GM18907 (cell line): ENCODE measurements at regions not wholly inside any gene's neighbourhood (a gene's known extent, or its start where the extent isn't known, plus 50 kb on each side); places are given as distances from the start of the nearest gene placed in this dataset.

ENCODE experiments used
- ATAC-seq: cut with Tn5 transposase; IDR thresholded peaks from one replicate; pipeline ENCODE4 v1.9.1; 2021; ENCODE audit warnings: mild to moderate bottlenecking, moderate library complexity; ENCODE audit not compliant: unreplicated experiment

- no peak for ATAC-seq
These were observed 187.8 kb upstream of the ISX start for GRCh38 chr22:34878171-34878570.

DNA sequence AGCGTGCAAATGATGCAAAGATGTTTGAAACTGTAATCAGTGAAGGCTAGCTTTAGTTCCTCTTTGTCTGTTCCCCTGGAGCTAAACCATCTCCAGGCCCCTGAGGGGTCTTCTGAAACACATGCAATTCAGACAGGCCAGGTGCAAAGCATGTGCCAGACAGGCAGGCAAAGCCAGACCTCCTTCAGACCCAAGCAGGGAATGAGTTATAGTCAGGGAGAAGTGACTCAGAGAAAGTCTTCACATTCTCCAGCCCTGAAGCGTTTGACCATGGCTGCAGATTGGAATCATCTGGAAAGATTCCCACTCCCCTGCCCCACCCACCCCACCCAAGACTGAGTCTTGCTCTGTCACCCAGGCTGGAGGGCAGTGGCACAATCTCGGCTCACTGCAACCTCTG lies 187.0 kb upstream of the ISX start:
- ATAC-seq = no peak

- no peak for ATAC-seq
These were observed 185.3 kb upstream of the ISX start for GRCh38 chr22:34880662-34881061.

DNA sequence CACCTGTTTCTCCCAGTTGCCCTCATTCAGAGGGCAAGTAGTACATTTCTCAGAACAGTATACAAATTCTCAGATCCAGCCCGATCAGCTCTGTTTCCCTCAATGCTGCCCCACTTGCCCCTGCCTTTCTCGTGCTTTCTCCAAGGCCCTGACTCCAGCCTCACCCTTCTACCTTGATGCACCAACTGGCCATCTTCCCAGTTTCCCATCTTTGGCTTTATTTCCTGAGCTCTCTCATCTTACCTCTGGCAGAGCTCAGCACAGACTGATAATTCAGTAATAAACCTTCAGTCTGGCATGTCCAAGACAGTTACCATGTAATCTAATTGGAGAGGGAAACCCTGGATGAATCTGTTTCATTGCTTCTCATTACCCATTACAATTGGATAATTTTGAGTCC lies 184.5 kb upstream of the ISX start:
- no peak for ATAC-seq

GRCh38 chr22:34885852-34886251 lies 180.1 kb upstream of the ISX start:
- ATAC-seq = no peak

DNA sequence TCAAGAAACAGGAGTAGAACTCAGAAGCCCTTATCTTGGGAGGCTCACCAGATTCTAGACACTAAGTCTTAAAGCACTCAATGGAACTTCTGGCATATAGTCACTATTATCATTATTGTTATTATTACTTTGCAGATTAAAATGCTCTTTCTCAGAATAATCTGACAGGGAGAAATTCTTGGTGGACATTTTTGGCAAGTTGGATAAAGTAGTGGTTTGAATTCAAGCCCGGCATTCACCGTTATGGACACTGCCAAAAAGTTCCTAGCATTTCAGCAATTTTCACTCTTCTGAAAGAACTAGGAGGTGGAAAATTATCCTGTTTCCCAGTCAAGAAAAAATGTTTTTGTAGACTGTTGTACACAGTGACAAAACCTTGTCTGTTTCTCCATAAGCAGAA lies 179.6 kb upstream of the ISX start:
- no peak for ATAC-seq

DNA sequence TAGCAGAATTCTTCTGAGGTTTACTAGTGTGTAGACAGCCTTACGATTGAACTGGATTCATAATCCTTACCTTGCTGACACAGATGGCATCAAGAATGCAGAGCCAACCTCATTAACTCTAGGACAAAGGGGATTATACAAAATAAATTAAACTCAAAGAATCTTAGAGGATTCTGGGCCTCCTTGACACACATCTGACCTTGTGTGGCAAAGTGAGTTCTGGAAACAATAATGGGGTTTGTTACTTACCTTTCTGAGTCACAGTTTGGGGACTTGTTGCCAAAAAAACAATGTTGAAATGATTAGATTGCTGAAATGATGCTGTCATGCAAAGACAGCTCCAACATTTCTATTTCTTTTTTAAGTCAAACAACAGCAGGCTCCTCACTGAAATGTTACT lies 179.1 kb upstream of the ISX start:
- ATAC-seq = no peak

DNA sequence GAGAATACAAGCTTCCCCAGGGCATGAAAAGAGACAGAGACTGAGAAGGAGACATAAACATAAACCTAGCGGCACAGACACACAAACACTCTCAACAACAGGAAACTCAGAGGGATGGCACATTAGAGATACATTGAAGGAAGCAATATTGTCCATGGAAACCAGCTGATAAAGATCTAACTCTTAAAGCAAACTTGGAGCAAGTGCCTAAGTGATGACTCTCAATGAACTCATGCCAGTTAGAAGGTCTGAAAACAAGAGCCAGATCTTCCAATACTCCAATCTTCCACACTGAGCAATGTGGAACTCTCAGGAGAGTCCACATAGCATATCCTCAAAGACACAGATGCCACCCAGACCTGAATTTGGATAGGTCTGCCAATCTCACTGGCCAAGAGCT lies 168.8 kb upstream of the ISX start:
- no peak for ATAC-seq

GRCh38 chr22:34902335-34902734 lies 163.6 kb upstream of the ISX start:
- ATAC-seq = no peak

DNA sequence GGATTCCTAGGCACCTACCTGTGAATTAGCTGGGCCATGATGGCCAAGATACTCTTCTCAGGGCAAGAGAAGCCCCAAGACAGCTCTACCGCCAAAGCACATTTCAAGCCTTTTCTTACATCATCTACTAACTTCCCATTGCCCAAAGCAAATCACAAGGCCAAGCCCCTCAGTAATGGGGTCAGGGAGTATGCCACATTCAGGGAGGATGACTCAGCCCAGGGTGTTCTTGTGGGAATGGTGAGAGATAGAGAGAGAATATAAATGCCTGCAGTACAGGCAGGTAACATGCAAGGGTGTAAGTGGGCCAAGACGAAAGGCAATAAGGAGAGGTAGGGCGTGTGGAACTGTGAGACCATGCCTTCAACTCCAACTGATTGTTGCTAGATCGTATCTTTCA lies 162.5 kb upstream of the ISX start:
- ATAC-seq = no peak

DNA sequence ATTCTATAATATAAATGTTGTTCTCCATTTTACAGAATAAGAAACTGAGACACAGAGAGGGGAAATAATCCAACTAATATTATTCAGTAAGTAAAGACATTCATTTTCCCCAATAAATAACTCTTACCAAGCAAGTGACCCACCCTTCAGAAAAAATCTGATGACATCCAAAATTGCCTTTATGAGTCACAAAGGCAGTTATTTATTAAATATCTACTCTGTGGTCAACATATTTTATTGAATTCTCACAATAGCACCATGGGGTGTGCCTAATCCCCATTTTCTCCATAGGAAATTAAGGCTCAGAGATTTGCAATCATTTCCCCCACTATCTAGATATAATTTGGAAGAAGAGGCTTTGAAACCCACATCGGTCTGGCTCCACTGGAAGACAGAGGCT lies 161.5 kb upstream of the ISX start:
- ATAC-seq = no peak

- no peak for ATAC-seq
These were observed 152.1 kb upstream of the ISX start for GRCh38 chr22:34913826-34914225.

DNA sequence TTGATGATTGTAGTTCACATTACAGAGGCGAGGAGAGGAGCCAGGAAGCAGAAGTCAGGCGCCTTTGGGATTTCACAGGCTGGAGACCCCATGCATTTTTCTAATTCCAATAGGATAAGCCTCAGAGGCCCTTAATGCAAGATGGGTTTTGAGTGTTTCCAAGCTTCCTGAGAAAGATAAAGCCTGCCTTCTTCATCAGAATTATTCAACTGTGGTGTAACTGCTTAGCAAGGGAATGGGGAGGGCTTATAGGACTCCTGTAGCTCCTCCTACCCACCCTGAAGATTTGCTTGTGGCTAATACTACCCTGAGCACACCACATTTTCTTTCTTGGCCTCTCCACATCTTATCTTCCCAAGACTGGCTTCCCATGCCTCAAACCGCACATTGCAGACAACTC lies 151.1 kb upstream of the ISX start:
- no peak for ATAC-seq

DNA sequence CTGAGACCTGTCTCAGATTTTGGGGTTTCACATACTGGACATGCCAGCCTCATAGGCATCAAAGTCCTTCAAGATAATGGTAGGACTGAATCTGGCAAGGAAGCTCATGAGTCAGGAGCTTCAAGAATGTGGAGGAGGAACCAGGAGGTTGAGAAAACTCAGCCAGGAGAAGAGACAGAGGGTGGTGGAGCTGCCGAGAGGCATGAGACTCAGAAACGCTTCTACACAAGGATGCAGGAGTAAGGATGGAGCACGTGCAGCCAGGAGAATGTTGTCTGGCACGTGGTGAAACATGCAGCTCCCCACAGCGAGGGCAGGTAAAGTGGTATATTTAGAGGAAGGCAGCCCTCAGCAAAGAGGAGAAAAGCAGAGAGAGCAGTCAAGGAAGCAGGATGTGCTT lies 148.7 kb upstream of the ISX start:
- ATAC-seq = no peak

DNA sequence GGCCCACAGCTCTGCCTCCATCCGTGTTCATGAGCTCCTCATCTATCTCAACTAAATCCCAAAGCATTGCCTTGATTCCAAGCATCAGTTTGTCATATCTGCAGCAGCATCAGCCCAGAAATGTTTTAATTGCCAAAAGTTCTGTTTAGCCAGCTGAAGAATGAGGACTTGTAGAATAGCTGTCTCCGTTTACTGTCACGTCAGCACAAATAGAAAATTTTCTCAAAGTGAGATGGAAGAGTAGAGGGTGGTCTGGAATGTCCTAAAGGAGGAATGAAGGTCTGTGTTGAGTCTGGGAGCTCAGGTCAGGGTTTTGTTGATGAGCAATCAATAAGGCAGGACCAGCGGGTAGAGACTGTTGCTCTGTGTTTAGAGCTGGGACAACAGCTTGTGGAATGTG lies 134.9 kb upstream of the ISX start:
- ATAC-seq = no peak

GRCh38 chr22:34934261-34934660 lies 131.7 kb upstream of the ISX start:
- ATAC-seq = no peak

- no peak for ATAC-seq
These were observed 122.1 kb upstream of the ISX start for GRCh38 chr22:34943830-34944229.

DNA sequence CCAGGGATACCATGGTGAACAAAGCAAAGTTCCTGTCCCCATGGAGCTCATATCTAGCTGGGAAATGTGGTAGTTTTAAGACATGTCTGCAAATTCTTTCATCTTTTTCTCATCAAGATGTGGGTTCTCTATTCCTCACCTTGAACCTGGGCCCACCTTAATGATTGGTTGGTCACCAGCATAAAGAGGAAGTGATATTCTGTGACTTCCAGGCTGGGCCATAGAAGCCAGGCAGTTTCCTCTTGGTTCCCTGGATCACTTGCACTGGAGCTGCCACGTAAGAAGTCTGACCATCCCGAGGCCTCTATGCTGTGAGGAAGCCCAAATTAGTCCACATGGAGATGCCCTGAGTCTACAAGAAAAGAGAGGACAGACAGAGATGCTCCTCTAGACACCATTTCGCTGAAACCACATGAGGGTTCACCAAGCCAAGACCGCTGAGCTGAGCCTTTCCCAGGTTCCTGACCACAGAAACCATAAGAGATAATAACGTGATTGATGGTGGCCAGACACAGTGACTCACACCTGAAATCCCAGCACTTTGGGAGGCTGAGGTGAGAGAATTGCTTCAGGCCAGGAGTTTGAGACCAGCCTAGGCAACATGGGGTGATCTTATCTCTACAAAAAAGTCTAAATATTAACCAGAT lies 119.5 kb upstream of the ISX start:
- no peak for ATAC-seq

- no peak for ATAC-seq
These were observed 115.5 kb upstream of the ISX start for GRCh38 chr22:34950489-34950888.

DNA sequence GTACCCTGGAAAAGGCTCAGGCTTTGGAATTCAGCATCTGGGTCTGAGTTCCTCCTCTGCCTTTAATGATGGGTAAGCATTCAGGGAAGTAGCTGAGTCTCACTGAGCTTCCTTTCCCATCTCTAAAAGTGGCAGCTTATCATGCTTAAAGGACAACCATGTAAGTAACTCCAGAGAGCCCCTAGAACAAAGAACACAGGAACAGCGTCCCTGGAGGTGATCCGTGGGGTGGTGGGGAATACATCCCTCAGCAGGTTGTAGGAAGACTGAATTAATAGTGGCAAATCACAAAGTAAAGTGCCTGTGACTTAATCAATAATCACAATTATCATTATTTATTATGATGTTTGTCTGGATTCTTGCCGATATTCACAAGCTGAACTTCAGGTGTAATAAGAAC lies 114.7 kb upstream of the ISX start:
- no peak for ATAC-seq

- ATAC-seq = no peak
These were observed 106.0 kb upstream of the ISX start for GRCh38 chr22:34960005-34960404.

DNA sequence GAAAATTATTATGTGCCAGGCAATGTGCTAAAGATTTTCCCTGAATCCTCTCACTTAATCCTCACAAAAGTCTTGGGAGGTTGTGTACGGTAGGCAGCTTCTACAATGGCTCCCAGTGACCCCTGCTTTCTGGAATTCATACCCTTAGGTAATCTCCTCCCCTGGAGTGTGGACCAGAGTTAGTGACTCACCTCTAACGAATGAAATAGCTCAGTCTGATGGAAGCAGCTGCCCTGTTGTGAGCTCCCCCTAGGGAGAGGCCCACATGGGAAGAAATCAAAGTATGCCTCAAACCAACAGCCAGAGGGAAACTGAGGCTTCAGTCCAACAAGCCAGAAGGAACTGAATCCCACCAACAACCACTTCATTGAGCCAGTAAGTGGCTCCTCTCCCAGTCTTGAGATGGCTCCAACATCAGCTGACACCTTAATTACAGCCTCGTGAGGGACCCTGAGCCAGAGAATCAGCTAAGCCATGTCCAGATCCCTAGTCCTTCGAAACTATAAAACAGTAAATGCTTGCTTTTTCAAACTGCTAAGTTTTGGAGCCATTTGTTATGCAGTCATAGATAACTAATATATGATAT lies 98.9 kb upstream of the ISX start:
- no peak for ATAC-seq
